ENCODE measurements at regions not wholly inside any gene's neighbourhood (a gene's known extent, or its start where the extent isn't known, plus 50 kb on each side); places are given as distances from the start of the nearest gene placed in this dataset.

DNA sequence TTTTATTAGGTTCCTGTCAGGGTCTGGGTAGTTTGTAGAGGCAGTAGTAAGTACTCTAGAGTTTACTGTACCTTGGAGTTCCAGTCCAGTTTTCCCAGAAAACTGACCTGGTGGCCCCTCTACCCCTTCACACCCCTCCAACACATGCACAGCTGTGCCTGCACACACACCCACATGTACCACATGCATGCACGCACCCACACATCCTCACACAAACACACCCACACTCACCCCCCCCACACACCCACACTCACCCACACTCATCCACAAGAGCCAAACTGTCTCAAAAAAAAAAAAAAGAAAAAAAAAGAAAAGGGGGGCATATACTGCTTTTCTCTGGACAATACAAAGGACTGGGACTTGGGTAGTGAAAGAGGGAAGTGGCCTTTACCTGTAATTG, 570.5 kb downstream of the QKI start:
- no peak overlapping the region for H3K14ac ChIP-seq (ENCODE audit: insufficient read depth, low read length)
- H3K56ac ChIP-seq (ENCODE audit: insufficient read length, low read depth, low read length): no peak overlapping the region
- no peak overlapping the region for H2BK120ac ChIP-seq (ENCODE audit: low read depth, low read length, poor library complexity, severe bottlenecking)
- H3K9ac ChIP-seq (ENCODE audit: extremely low read depth, insufficient read length, low read length): no peak overlapping the region
- H4K20me1 ChIP-seq (ENCODE audit: control insufficient read depth, insufficient read depth, insufficient read length): no peaks in the 10 kb centered on the region
- H2AK5ac ChIP-seq (ENCODE audit: insufficient read length, low read length): no peak overlapping the region
- no peak for DNase-seq
- Mint-ChIP-seq H3K4me3 (no peak overlapping the region), H3K27ac (no peak overlapping the region), H3K36me3 (ENCODE audit: insufficient read depth in 1 of 3, low read depth in 3 of 3) (no peaks in the 10 kb centered on the region), H3K9me3 (peaks cover 0 to 2% of the 10 kb centered on the region in 2 experiments; a peak in 1 of 5 replicates), H3K4me1 (peaks cover 4% of the 10 kb centered on the region in 2 experiments; a peak in 1 of 4 replicates), H3K27me3 (ENCODE audit: low read depth) (no peaks in the 10 kb centered on the region)
- no peak overlapping the region for H2AFZ ChIP-seq (ENCODE audit: low read length)
- H4K91ac ChIP-seq (ENCODE audit: insufficient read length, low read depth, low read length): no peak overlapping the region
- H3K23me2 ChIP-seq (ENCODE audit: insufficient read length, low read depth, low read length, poor library complexity, severe bottlenecking): no peaks in the 10 kb centered on the region
- no peak overlapping the region for H2BK5ac ChIP-seq (ENCODE audit: insufficient read length, low read length)
- H3K4me1 ChIP-seq (ENCODE audit: insufficient read depth, low read length): no peaks in the 10 kb centered on the region
- no peak overlapping the region for H2BK15ac ChIP-seq (ENCODE audit: low read depth, low read length)
- H3K23ac ChIP-seq (ENCODE audit: insufficient read length, low read depth, low read length): no peak overlapping the region
- H3K27ac ChIP-seq (ENCODE audit: insufficient read length, low read depth, low read length): no peak overlapping the region
- no peaks in the 10 kb centered on the region for H3K9me3 ChIP-seq (ENCODE audit: control insufficient read depth, low read depth, low read length)
- WGBS (ENCODE audit: extremely low coverage, insufficient read length, low lambda C conversion rate): no CpG with 5 or more reads among the region's 1 CpG
- no peak overlapping the region for H3K4ac ChIP-seq (ENCODE audit: low read depth, low read length)
- no peak overlapping the region for H3K4me2 ChIP-seq (ENCODE audit: insufficient read depth, insufficient read length, low read length)
- no peak overlapping the region for H3T11ph ChIP-seq (ENCODE audit: low read length)
- no peak overlapping the region for H4K8ac ChIP-seq (replicated peaks; ENCODE audit: insufficient read length, low read depth, low read length)
- no peak overlapping the region for H4K5ac ChIP-seq (ENCODE audit: insufficient read length, low read depth, low read length)
- no peaks in the 10 kb centered on the region for H3K79me2 ChIP-seq (ENCODE audit: insufficient read depth, low read length)
- H3K18ac ChIP-seq (ENCODE audit: insufficient read length, low read depth, low read length): no peak overlapping the region
- TF ChIP-seq, protein P1, sequence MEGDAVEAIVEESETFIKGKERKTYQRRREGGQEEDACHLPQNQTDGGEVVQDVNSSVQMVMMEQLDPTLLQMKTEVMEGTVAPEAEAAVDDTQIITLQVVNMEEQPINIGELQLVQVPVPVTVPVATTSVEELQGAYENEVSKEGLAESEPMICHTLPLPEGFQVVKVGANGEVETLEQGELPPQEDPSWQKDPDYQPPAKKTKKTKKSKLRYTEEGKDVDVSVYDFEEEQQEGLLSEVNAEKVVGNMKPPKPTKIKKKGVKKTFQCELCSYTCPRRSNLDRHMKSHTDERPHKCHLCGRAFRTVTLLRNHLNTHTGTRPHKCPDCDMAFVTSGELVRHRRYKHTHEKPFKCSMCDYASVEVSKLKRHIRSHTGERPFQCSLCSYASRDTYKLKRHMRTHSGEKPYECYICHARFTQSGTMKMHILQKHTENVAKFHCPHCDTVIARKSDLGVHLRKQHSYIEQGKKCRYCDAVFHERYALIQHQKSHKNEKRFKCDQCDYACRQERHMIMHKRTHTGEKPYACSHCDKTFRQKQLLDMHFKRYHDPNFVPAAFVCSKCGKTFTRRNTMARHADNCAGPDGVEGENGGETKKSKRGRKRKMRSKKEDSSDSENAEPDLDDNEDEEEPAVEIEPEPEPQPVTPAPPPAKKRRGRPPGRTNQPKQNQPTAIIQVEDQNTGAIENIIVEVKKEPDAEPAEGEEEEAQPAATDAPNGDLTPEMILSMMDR (conservative IDR thresholded peaks at IDR 0.05): no peak
- H2BK20ac ChIP-seq (ENCODE audit: low read depth, low read length, poor library complexity, severe bottlenecking): no peak overlapping the region
- H3K27me3 ChIP-seq (ENCODE audit: insufficient read depth, low read length): no peaks in the 10 kb centered on the region
- H3K79me1 ChIP-seq (ENCODE audit: insufficient read depth, low read depth, low read length, poor library complexity, severe bottlenecking): no peaks in the 10 kb centered on the region
- no peak overlapping the region for H2BK12ac ChIP-seq (ENCODE audit: insufficient read length, low read depth, low read length)

Measured in H9 (cell line).